ENCODE measurements at regions not wholly inside any gene's neighbourhood (a gene's known extent, or its start where the extent isn't known, plus 50 kb on each side); places are given as distances from the start of the nearest gene placed in this dataset.

DNA sequence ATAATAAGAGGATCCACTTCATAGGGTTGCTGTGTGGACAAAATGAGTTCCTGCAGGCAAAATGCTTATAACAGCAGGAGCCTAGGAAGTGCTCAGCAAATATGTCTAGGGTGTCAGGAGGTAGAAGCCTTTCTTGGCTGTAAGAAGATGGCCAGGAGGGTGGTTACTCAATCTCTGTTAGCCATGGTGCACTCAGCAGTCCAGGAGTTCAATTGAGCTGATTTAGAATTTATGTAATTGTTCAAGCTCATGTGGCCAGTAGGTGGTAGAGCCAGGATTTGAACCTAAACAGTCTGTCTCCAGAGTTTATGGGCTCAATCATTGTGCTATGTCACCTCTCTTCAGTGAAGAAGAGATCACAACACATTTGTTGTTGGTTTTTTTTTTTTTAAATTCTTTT is 381.2 kb downstream of the KIF4B start:
- no peak overlapping the region for H2AFZ ChIP-seq (ENCODE audit: low read depth, low read length, severe bottlenecking)
- no peaks in the 10 kb centered on the region for H3K9me3 ChIP-seq (ENCODE audit: insufficient read depth, low read length)
- no peak overlapping the region for H3K4me3 ChIP-seq (ENCODE audit: insufficient read depth, low read length, poor library complexity, severe bottlenecking)
- H4K20me1 ChIP-seq (ENCODE audit: low read depth, low read length), result no peaks in the 10 kb centered on the region
- TF ChIP-seq EZH2phosphoT487 (conservative IDR thresholded peaks at IDR 0.05; ENCODE audit: low read length), result no peak
- TF ChIP-seq, protein P1, sequence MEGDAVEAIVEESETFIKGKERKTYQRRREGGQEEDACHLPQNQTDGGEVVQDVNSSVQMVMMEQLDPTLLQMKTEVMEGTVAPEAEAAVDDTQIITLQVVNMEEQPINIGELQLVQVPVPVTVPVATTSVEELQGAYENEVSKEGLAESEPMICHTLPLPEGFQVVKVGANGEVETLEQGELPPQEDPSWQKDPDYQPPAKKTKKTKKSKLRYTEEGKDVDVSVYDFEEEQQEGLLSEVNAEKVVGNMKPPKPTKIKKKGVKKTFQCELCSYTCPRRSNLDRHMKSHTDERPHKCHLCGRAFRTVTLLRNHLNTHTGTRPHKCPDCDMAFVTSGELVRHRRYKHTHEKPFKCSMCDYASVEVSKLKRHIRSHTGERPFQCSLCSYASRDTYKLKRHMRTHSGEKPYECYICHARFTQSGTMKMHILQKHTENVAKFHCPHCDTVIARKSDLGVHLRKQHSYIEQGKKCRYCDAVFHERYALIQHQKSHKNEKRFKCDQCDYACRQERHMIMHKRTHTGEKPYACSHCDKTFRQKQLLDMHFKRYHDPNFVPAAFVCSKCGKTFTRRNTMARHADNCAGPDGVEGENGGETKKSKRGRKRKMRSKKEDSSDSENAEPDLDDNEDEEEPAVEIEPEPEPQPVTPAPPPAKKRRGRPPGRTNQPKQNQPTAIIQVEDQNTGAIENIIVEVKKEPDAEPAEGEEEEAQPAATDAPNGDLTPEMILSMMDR (IDR thresholded peaks at IDR 0.05; ENCODE audit: insufficient read depth, low read length, poor library complexity, severe bottlenecking), result no peak
- no peaks in the 10 kb centered on the region for H3K79me2 ChIP-seq (ENCODE audit: insufficient read depth, low read length)
- H3K9me2 ChIP-seq (replicated peaks; ENCODE audit: insufficient read depth, low read length), result no peaks in the 10 kb centered on the region
- H3K27ac ChIP-seq (ENCODE audit: low read depth, low read length), result no peak overlapping the region
- H3K27me3 ChIP-seq (ENCODE audit: low read length), result no peaks in the 10 kb centered on the region
- no peak overlapping the region for H3K9ac ChIP-seq (ENCODE audit: low read length)
- H3K4me2 ChIP-seq (ENCODE audit: low read depth, low read length, poor library complexity, severe bottlenecking), result no peak overlapping the region
- no peaks in the 10 kb centered on the region for H3F3A ChIP-seq (ENCODE audit: insufficient read depth)
- H3K36me3 ChIP-seq (ENCODE audit: low read length), result no peaks in the 10 kb centered on the region

DNA sequence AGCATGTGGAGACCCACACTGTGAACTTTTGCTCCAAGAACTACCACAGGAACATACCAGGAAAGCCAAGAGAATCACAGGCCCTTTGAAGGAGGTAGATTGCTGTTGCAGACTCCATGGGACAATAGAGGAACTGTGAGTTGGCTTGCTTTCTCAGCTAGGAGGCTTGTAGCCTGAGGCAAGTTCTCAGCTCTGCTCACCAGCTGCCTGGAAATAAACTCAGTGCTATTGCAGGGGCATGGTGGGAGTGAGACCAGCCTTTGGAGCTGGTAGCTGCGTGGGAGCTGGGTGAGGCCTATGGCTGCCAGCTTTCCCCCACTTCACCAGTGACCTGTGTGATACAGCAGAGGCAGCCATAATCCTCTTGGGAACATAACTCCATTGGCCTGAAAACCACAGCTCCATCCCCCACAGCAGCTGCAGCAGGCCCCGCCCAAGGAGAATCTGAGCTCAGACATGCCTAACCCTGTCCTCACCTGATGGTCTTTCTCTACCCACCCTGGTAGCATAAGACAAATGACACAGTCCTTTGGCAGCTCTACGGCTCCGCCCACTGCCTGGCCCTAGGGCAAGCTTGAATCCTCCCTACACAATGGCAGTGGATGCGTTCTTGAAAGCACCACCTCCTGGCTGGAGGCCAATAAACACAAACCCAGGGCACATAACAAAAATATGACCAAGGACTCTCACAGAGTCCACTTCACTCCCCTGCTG is 389.5 kb downstream of the KIF4B start:
- H3K79me2 ChIP-seq (ENCODE audit: insufficient read depth, low read length), result no peaks in the 10 kb centered on the region
- H3F3A ChIP-seq (ENCODE audit: insufficient read depth), result no peaks in the 10 kb centered on the region
- H3K27ac ChIP-seq (ENCODE audit: low read depth, low read length), result no peak overlapping the region
- H3K27me3 ChIP-seq (ENCODE audit: low read length), result no peaks in the 10 kb centered on the region
- H2AFZ ChIP-seq (ENCODE audit: low read depth, low read length, severe bottlenecking), result no peak overlapping the region
- no peak overlapping the region for H3K9ac ChIP-seq (ENCODE audit: low read length)
- TF ChIP-seq, protein P1 (IDR thresholded peaks at IDR 0.05; ENCODE audit: insufficient read depth, low read length, poor library complexity, severe bottlenecking), result no peak
- TF ChIP-seq EZH2phosphoT487 (conservative IDR thresholded peaks at IDR 0.05; ENCODE audit: low read length), result no peak
- H3K36me3 ChIP-seq (ENCODE audit: low read length), result no peaks in the 10 kb centered on the region
- H3K4me2 ChIP-seq (ENCODE audit: low read depth, low read length, poor library complexity, severe bottlenecking), result no peak overlapping the region
- no peak overlapping the region for H3K4me3 ChIP-seq (ENCODE audit: insufficient read depth, low read length, poor library complexity, severe bottlenecking)
- H4K20me1 ChIP-seq (ENCODE audit: low read depth, low read length), result no peaks in the 10 kb centered on the region
- H3K9me2 ChIP-seq (replicated peaks; ENCODE audit: insufficient read depth, low read length), result no peaks in the 10 kb centered on the region
- no peaks in the 10 kb centered on the region for H3K9me3 ChIP-seq (ENCODE audit: insufficient read depth, low read length)

- H3K36me3 ChIP-seq (ENCODE audit: low read length), result no peaks in the 10 kb centered on the region
- TF ChIP-seq EZH2phosphoT487 (conservative IDR thresholded peaks at IDR 0.05; ENCODE audit: low read length), result no peak
- TF ChIP-seq, protein P1 (IDR thresholded peaks at IDR 0.05; ENCODE audit: insufficient read depth, low read length, poor library complexity, severe bottlenecking), result no peak
- no peaks in the 10 kb centered on the region for H4K20me1 ChIP-seq (ENCODE audit: low read depth, low read length)
- H3K79me2 ChIP-seq (ENCODE audit: insufficient read depth, low read length), result no peaks in the 10 kb centered on the region
- no peak overlapping the region for H3K4me3 ChIP-seq (ENCODE audit: insufficient read depth, low read length, poor library complexity, severe bottlenecking)
- no peak overlapping the region for H3K9ac ChIP-seq (ENCODE audit: low read length)
- no peaks in the 10 kb centered on the region for H3K9me3 ChIP-seq (ENCODE audit: insufficient read depth, low read length)
- H3K27me3 ChIP-seq (ENCODE audit: low read length), result no peaks in the 10 kb centered on the region
- no peak overlapping the region for H3K4me2 ChIP-seq (ENCODE audit: low read depth, low read length, poor library complexity, severe bottlenecking)
- H2AFZ ChIP-seq (ENCODE audit: low read depth, low read length, severe bottlenecking), result no peak overlapping the region
- H3K27ac ChIP-seq (ENCODE audit: low read depth, low read length), result no peak overlapping the region
- H3K9me2 ChIP-seq (replicated peaks; ENCODE audit: insufficient read depth, low read length), result no peaks in the 10 kb centered on the region
- H3F3A ChIP-seq (ENCODE audit: insufficient read depth), result no peaks in the 10 kb centered on the region
Measured at GRCh38 chr5:155406815-155407214, 393.3 kb downstream of the KIF4B start.
